ENCODE measurements at regions not wholly inside any gene's neighbourhood (a gene's known extent, or its start where the extent isn't known, plus 50 kb on each side); places are given as distances from the start of the nearest gene placed in this dataset.
"Not testable (repeated sequence)": the region's sequence is repeated elsewhere in the genome, so short reads cannot be mapped to it uniquely, and the experiment has no call there.

DNA sequence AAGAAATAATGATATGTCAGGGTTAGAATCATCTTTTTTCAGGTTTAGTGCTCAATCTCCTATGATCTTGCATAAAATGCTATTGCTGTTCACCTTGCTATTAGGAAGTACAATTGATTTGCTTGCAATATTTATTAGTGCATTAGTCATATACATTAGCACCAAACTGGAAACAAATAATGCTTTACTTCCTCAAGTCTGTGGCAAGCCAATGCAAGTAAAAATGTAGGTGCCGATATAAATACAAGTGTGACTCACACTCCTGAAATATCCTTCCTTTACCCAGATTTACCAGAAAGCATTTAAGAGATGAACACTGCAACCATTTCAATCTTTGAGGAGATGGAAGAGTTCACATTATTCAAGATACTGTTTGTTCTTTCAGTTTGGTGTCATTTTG lies 1487.7 kb upstream of the ADGRL3 start (continued):
- TF ChIP-seq RUNX3 (IDR thresholded peaks at IDR 0.05; ENCODE audit: low read length), result no peak
- TF ChIP-seq KDM1A (IDR thresholded peaks at IDR 0.05; ENCODE audit: borderline replicate concordance), result no peak
- TF ChIP-seq RFX5 (IDR thresholded peaks at IDR 0.05; ENCODE audit: low read depth, low read length), result no peak
- no peak for TF ChIP-seq ATF7 (IDR thresholded peaks at IDR 0.05; ENCODE audit: low read depth)

DNA sequence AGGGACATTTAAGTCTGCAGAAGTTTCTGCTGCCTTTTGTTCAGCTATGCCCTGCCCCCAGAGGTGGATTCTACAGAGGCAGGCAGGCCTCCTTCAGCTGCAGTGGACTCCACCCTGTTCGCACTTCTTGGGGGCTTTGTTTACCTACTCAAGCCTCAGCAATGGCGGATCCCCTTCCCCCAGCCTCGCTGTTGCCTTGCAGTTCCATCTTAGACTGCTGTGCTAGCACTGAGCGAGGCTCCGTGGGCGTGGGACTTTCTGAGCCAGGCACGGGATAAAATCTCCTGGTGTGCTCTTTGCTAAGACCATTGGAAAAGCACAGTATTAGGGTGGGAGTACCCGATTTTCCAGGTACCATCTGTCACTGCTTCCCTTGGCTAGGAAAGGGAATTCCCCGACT lies 1475.8 kb upstream of the ADGRL3 start:
- intact Hi-C loops (cut with micrococcal nuclease; ENCODE audit: unreplicated experiment); H3K9ac ChIP-seq (ENCODE audit: control insufficient read depth, insufficient read depth, low read length); ATAC-seq; H3K36me3 ChIP-seq (ENCODE audit: control insufficient read depth in 2 of 2, insufficient read depth in 2 of 2, low read length in 1 of 2); H3K4me3 ChIP-seq; RAD21 ChIA-PET (ENCODE audit: unreplicated experiment); FAIRE-seq; H3K9me3 ChIP-seq (replicated peaks; ENCODE audit: control insufficient read depth, insufficient read depth, low read length); H3K4me1 ChIP-seq (ENCODE audit: control insufficient read depth, insufficient read depth, low read length); H3K79me2 ChIP-seq (ENCODE audit: control insufficient read depth, insufficient read depth, low read length); H3K27me3 ChIP-seq (replicated peaks in 1 of 2; ENCODE audit: control insufficient read depth in 2 of 2, insufficient read depth in 2 of 2, low read length in 1 of 2); BruUV-seq (replicated peaks); H3K4me2 ChIP-seq (ENCODE audit: control insufficient read depth, insufficient read depth); H4K20me1 ChIP-seq (ENCODE audit: control insufficient read depth, insufficient read depth); SMC1A ChIA-PET (ENCODE audit: uncharacterized antibody, unreplicated experiment); H3K27ac ChIP-seq (ENCODE audit: control insufficient read depth, insufficient read depth); POLR2A ChIA-PET; in situ Hi-C loops (cut with MboI); CTCF ChIA-PET; H2AFZ ChIP-seq (ENCODE audit: control insufficient read depth, low read depth, low read length); DNase-seq (ENCODE audit: low read depth, low spot score): not testable (repeated sequence)
- WGBS (ENCODE audit: insufficient coverage, insufficient replicate concordance, low lambda C conversion rate, missing lambda C conversion rate), result 5% methylated on average over 9 of the region's 9 CpGs

DNA sequence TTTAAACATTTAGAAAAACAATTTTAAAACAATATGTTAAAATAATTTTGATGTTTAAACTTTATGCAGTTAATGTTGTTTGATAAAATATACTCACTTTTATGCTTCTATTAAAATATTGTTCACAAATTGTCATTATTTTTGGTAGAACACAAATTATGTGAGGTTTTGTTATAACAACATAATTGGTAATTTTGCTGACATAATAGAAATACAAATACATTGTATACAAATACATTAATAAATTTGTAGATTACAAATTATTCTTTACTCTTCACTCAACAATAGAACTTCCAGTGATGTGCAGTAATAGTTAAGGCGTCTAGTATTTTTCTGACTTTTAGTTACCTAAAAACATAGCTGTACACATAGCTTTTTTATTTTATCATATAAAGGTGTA lies 1472.4 kb upstream of the ADGRL3 start:
- WGBS (ENCODE audit: insufficient coverage, insufficient replicate concordance, low lambda C conversion rate, missing lambda C conversion rate), result 85% methylated on average over 1 of the region's 1 CpG
- BruUV-seq (replicated peaks), result no TSS peak
- no peaks in the 10 kb centered on the region for H3K27me3 ChIP-seq (replicated peaks in 1 of 2; ENCODE audit: control insufficient read depth in 2 of 2, insufficient read depth in 2 of 2, low read length in 1 of 2)
- in situ Hi-C loops (cut with MboI) (no loop called here), intact Hi-C loops (cut with micrococcal nuclease; ENCODE audit: unreplicated experiment) (no loop called here)
- no peaks in the 10 kb centered on the region for H3K4me1 ChIP-seq (ENCODE audit: control insufficient read depth, insufficient read depth, low read length)
- no peak overlapping the region for H3K27ac ChIP-seq (ENCODE audit: control insufficient read depth, insufficient read depth)
- ATAC-seq (no peak), FAIRE-seq (no peak), DNase-seq (ENCODE audit: low read depth, low spot score) (no peak)
- H2AFZ ChIP-seq (ENCODE audit: control insufficient read depth, low read depth, low read length), result no peak overlapping the region
- no peak overlapping the region for H3K9ac ChIP-seq (ENCODE audit: control insufficient read depth, insufficient read depth, low read length)
- CTCF ChIA-PET, result no interaction called here
- H4K20me1 ChIP-seq (ENCODE audit: control insufficient read depth, insufficient read depth), result no peaks in the 10 kb centered on the region
- H3K4me2 ChIP-seq (ENCODE audit: control insufficient read depth, insufficient read depth), result no peak overlapping the region
- SMC1A ChIA-PET (ENCODE audit: uncharacterized antibody, unreplicated experiment), result no interaction called here
- TF ChIP-seq POLR2AphosphoS2 (IDR thresholded peaks at IDR 0.05; ENCODE audit: low read depth, low read length), result no peak
- no peak for TF ChIP-seq TCF3 (IDR thresholded peaks at IDR 0.05; ENCODE audit: borderline replicate concordance, insufficient read depth, low read depth, low read length)
- no peak for TF ChIP-seq MEF2A (IDR thresholded peaks at IDR 0.05; ENCODE audit: insufficient read depth, low read depth, low read length)
- no peak for TF ChIP-seq CBX5 (IDR thresholded peaks at IDR 0.05; ENCODE audit: low read depth)
- TF ChIP-seq NBN (IDR thresholded peaks at IDR 0.05), result no peak
- TF ChIP-seq, protein P1, sequence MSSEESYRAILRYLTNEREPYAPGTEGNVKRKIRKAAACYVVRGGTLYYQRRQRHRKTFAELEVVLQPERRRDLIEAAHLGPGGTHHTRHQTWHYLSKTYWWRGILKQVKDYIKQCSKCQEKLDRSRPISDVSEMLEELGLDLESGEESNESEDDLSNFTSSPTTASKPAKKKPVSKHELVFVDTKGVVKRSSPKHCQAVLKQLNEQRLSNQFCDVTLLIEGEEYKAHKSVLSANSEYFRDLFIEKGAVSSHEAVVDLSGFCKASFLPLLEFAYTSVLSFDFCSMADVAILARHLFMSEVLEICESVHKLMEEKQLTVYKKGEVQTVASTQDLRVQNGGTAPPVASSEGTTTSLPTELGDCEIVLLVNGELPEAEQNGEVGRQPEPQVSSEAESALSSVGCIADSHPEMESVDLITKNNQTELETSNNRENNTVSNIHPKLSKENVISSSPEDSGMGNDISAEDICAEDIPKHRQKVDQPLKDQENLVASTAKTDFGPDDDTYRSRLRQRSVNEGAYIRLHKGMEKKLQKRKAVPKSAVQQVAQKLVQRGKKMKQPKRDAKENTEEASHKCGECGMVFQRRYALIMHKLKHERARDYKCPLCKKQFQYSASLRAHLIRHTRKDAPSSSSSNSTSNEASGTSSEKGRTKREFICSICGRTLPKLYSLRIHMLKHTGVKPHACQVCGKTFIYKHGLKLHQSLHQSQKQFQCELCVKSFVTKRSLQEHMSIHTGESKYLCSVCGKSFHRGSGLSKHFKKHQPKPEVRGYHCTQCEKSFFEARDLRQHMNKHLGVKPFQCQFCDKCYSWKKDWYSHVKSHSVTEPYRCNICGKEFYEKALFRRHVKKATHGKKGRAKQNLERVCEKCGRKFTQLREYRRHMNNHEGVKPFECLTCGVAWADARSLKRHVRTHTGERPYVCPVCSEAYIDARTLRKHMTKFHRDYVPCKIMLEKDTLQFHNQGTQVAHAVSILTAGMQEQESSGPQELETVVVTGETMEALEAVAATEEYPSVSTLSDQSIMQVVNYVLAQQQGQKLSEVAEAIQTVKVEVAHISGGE (CRISPR knock-in tag; IDR thresholded peaks at IDR 0.05), result no peak
- no peak for TF ChIP-seq ZNF217 (IDR thresholded peaks at IDR 0.05)
- TF ChIP-seq, protein P2, sequence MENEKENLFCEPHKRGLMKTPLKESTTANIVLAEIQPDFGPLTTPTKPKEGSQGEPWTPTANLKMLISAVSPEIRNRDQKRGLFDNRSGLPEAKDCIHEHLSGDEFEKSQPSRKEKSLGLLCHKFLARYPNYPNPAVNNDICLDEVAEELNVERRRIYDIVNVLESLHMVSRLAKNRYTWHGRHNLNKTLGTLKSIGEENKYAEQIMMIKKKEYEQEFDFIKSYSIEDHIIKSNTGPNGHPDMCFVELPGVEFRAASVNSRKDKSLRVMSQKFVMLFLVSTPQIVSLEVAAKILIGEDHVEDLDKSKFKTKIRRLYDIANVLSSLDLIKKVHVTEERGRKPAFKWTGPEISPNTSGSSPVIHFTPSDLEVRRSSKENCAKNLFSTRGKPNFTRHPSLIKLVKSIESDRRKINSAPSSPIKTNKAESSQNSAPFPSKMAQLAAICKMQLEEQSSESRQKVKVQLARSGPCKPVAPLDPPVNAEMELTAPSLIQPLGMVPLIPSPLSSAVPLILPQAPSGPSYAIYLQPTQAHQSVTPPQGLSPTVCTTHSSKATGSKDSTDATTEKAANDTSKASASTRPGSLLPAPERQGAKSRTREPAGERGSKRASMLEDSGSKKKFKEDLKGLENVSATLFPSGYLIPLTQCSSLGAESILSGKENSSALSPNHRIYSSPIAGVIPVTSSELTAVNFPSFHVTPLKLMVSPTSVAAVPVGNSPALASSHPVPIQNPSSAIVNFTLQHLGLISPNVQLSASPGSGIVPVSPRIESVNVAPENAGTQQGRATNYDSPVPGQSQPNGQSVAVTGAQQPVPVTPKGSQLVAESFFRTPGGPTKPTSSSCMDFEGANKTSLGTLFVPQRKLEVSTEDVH (IDR thresholded peaks at IDR 0.05; ENCODE audit: low read depth, partially characterized antibody), result no peak
- RAD21 ChIA-PET (ENCODE audit: unreplicated experiment), result no interaction called here
- H3K4me3 ChIP-seq, result no peak overlapping the region
- POLR2A ChIA-PET, result no interaction called here
- no peaks in the 10 kb centered on the region for H3K36me3 ChIP-seq (ENCODE audit: control insufficient read depth in 2 of 2, insufficient read depth in 2 of 2, low read length in 1 of 2)
- H3K9me3 ChIP-seq (replicated peaks; ENCODE audit: control insufficient read depth, insufficient read depth, low read length), result no peaks in the 10 kb centered on the region
- no peaks in the 10 kb centered on the region for H3K79me2 ChIP-seq (ENCODE audit: control insufficient read depth, insufficient read depth, low read length)

Data from GM12878 (cell line).